IPS-NIHi11 (cell line): ENCODE measurements at regions not wholly inside any gene's neighbourhood (a gene's known extent, or its start where the extent isn't known, plus 50 kb on each side); places are given as distances from the start of the nearest gene placed in this dataset.
A peak's percentile ranks its signal among the peaks of the same experiment; 100 is the strongest.

ENCODE experiments used
- DNase-seq: peaks from one replicate; pipeline ENCODE4 v3.0.0; 2012; ENCODE audit warnings: mixed read lengths, low spot score

GRCh38 chr12:107402041-107403022 is 283.3 kb upstream of the PWP1 start:
- peak; percentile 71 for DNase-seq

DNA sequence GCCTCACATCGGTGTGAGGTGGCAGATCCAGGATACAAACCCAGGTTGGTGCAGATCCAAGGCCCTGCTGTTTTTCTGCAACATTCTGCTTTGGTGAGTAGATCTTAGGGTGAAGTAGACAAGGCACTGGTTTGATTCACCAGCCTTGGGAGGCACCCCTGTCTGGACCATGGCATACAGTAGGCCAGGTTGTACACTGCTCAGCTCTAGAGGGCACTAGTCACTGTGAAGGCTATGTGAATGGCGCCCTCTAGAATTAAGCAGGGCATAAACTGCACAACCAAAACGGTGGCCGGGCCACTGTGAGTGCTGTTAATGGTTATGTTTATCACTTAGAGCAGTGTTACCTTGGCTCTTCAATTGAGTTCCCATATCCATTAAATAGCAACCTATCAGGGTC is 280.6 kb upstream of the PWP1 start:
- DNase-seq: peak; percentile 44

GRCh38 chr12:107405436-107405835 is 280.2 kb upstream of the PWP1 start:
- DNase-seq: no peak

- no peak for DNase-seq
These were observed 278.7 kb upstream of the PWP1 start for GRCh38 chr12:107406932-107407331.

- DNase-seq: no peak
These were observed 273.6 kb upstream of the PWP1 start for GRCh38 chr12:107411792-107412535.

DNA sequence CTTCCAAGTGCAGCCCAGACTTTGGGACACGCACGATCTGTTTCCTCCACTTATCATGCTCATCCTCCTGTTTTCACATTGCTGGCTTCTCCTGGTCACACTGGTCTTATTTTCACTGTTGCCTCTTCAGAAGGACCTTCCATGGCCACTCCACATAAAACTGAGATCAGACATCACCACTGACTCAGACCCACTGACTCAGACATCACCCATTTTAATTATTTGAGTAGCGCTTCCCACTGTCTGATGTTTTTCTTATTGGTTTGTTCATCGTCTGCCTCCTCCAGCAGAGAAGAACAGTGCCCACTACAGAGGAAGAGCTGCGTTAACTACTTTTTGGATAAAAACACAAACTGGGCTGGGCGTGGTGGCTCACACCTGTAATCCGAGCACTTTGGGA is 270.5 kb upstream of the PWP1 start:
- no peak for DNase-seq

DNA sequence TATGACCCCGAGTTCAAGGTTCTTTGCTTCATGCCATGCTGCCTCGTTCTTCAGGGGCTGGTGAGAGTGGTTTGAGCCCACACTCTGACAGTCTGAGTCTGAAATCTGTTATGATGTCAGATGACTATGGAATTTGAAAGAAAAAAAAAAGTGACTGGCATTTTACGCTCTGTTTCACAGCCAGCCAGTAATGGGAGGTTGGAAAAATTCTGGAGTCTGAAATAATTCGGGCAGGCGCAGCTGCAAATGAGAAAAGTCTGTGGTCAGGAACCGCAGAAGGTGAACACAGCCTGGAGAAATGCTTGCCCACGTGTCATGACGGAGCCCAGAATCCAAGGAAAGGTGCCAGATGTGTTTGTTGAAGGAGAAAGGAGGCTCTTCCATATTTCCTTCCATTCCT is 269.8 kb upstream of the PWP1 start:
- DNase-seq: no peak

GRCh38 chr12:107417004-107417403 is 268.6 kb upstream of the PWP1 start:
- DNase-seq: no peak

DNA sequence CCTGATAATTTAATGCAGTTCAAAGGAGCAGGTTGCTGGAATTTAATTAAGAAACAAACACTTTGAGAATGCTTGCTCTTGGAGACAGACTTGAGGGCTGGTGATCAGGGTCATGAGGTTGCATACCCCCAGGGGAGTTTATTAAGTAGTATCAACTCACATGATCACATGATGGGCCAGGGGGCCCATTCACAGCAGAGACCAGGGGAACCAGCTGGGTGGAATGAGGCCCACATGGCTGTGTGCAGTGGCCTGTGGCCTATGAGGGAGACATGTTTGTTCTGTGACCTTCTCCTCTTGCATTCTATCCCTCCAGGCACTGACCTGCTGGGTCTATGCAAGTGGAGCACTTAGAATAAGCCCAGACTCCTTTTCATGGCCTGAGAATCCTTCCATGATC is 266.6 kb upstream of the PWP1 start:
- no peak for DNase-seq

- no peak for DNase-seq
These were observed 262.1 kb upstream of the PWP1 start for GRCh38 chr12:107423531-107423930.

DNA sequence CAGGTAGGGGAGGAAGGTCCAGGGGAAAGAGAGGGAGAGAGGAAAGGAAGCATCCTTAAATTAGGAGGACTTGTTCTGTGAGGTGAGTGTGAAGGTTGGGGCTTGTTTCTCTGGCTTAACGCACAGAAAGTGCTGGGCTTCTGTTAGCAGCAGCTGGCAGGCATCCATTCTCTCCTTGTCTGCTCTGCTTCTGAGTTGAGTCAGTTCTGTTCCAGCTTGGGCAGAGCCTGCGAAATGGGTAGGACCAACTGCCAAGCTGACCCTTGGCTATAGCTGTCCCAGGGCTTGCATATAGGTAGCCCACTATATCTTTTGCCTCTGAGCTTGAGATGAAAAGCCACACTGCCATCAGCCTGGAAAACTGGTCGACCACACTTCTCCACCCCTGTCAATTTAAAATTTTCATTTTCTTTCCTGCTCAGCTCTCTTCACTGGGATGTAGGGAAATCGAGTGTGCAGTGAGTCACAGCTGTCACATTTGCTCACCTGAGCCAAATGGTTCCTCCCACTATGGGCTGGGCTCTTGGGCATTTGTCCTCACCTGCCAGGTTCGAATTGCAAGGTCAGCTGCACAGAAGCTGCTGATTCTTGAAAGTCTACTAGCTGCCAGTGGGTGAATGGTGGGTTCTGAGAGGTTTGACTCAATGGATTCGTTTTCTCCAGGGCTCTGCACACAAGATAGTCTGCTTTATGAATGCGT is 256.4 kb upstream of the PWP1 start:
- DNase-seq: peak; percentile 22

DNA sequence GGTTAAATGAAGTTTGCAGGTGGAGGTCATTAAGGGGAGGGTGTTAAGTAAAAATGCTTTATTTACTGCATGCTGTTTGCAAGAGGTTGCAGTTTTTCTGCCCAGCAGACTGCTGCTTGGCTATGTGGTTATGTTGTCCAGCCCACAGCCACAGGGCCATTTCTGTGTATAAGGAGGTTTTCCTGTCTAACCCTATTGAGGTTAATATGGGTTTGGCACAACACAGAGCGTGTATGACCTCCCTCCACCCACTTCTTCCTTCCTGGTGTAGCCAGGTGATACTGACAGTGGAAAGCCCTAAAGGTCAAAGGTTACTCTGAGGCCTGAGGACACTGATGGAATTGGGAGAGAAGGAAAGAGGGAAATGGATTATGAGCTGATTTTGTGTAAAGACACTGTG is 253.7 kb upstream of the PWP1 start:
- no peak for DNase-seq

GRCh38 chr12:107435072-107435471 is 250.5 kb upstream of the PWP1 start:
- no peak for DNase-seq

- DNase-seq: no peak
These were observed 250.1 kb upstream of the PWP1 start for GRCh38 chr12:107435520-107435919.

GRCh38 chr12:107436376-107436775 is 249.2 kb upstream of the PWP1 start:
- peak; percentile 41 for DNase-seq

- no peak for DNase-seq
These were observed 248.8 kb upstream of the PWP1 start for GRCh38 chr12:107436836-107437235.

- DNase-seq: no peak
These were observed 247.6 kb upstream of the PWP1 start for GRCh38 chr12:107437954-107438353.

DNA sequence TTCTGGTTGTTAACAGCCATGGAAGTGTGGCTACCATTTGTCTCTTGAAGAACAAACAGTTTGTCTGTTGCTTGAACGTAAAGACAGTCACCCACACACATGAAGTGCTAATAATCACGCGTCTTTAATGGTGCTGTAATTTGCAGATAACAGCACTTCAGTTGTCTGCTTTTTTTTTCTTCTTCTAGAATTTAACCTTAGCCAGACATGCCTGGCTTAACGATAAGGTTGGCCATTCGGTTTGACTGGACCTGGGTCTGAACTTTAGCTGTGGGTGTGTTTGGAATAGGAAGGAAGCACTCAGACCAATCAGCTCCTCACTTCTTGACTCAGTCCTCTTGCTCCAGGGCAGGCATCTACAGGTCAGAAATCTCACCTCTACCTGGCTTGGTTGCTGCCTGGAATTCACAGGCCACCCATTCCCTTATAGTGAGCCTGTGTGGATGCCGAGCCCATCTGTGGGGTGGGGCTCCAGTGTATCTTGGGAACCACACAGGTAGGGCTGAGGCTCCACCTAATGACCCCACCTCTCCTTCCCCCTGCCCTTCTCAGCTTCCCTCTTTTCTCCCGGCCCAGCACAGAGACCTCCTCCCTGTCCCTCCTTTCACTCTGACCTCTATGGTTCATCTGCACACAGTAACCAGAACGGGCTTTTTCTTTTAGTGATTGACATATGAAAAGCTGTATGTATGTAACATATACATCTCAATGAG is 246.4 kb upstream of the PWP1 start:
- no peak for DNase-seq

DNA sequence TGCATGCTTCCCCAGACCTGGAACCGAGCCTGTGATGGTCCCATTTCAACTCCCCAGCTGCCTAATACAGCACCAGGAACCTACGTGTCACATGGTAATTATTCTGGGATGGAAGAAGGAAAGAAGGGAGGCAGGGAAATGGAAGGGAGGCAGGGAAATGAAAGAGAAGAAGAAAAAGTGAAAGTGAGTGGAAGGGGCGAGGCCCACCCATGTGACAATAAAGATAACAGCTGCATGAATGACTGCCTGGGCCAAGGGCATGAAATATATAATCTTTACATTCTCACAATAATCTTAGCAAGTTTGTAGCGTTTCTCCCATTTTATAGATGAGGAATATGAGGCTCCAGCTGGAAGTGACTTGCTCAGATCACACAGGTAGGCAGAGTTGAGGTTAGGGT is 245.0 kb upstream of the PWP1 start:
- no peak for DNase-seq

DNA sequence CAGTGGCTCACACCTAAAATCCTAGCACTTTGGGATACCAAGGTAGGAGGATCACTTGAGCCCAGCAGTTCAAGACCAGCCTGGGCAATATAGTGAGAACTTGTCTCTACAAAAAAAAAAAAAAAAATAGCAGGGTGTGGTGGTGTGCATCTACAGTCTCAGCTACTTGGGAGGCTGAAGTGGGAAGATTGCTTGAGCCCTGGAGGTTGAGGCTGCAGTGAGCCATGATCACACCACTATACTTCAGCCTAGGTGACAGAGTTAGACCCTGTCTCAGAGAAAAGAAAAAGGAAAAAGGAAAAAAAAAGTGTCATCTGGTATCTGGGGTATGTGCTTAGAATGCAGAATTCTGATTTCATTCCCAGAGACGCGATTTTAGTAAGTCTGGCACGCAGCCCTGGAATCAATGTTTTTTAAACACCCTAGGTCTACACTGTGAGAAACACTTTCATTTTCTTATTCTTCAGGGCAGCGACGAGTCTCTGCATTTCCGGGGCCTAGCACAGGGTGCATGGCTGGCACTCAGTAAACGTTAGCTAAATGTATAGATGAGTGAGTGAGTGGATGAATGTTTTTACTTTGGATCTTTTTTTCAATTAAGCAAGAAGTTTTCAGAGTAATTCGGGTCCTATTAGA is 243.8 kb upstream of the PWP1 start:
- no peak for DNase-seq

GRCh38 chr12:107442326-107442987 is 243.1 kb upstream of the PWP1 start:
- no peak for DNase-seq
